HCT116 (cell line): ENCODE measurements at regions not wholly inside any gene's neighbourhood (a gene's known extent, or its start where the extent isn't known, plus 50 kb on each side); places are given as distances from the start of the nearest gene placed in this dataset.

Source experiments
- CTCF ChIP-seq, 3 experiments: fragments of 200-600 bp in 1 of 3; sonication (generic) in 1 of 3; IDR thresholded peaks in 2 of 3; conservative IDR thresholded peaks in 1 of 3; 2 replicates each; pipeline ENCODE4 v1.5.1; 2012 to 2017; ENCODE audit warnings: low read depth in 2 of 3, low read length in 2 of 3, antibody characterized with exemption in 1 of 3, borderline replicate concordance in 1 of 3, control low read depth in 1 of 3, mild to moderate bottlenecking in 1 of 3, mixed read lengths in 1 of 3, mixed run types in 1 of 3, moderate library complexity in 1 of 3; ENCODE audit not compliant: insufficient read depth in 1 of 3
- EGR1 ChIP-seq: IDR thresholded peaks from 2 replicates; pipeline ENCODE4 v1.6.1; 2012; ENCODE audit warnings: low read depth
- ELF1 ChIP-seq: IDR thresholded peaks from 2 replicates; pipeline ENCODE4 v1.6.1; 2012; ENCODE audit warnings: low read depth, borderline replicate concordance
- EZH2 ChIP-seq: fragments of 200-600 bp; sonication (generic); IDR thresholded peaks from 2 replicates; pipeline ENCODE4 v1.6.1; 2017; ENCODE audit warnings: antibody characterized with exemption, mixed run types
- MAX ChIP-seq: IDR thresholded peaks from 2 replicates; pipeline ENCODE4 v1.6.1; 2012
- POLR2A ChIP-seq: IDR thresholded peaks from 2 replicates; pipeline ENCODE4 v1.7.0; 2011; ENCODE audit warnings: borderline replicate concordance; ENCODE audit not compliant: insufficient read depth, insufficient read length; ENCODE audit errors: extremely low read depth
- POLR2AphosphoS5 ChIP-seq: IDR thresholded peaks from 2 replicates; pipeline ENCODE4 v1.6.1; 2011; ENCODE audit warnings: mild to moderate bottlenecking, low read depth, low read length, moderate library complexity
- REST ChIP-seq: IDR thresholded peaks from 2 replicates; pipeline ENCODE4 v1.6.1; 2012; ENCODE audit warnings: low read depth
- SP1 ChIP-seq: IDR thresholded peaks from 2 replicates; pipeline ENCODE4 v1.6.1; 2012; ENCODE audit warnings: low read depth
- YY1 ChIP-seq: IDR thresholded peaks from 2 replicates; pipeline ENCODE4 v1.6.1; 2011; ENCODE audit warnings: low read length, low read depth, moderate library complexity, mild to moderate bottlenecking; ENCODE audit not compliant: insufficient replicate concordance; ENCODE audit errors: extremely low read depth

GRCh38 chr19:30653646-30654386 lies 281.6 kb downstream of the ZNF536 start:
- TF ChIP-seq EGR1: no peak
- TF ChIP-seq EZH2: no peak
- TF ChIP-seq MAX: no peak
- TF ChIP-seq CTCF (IDR thresholded peaks at IDR 0.05 in 2 of 3, conservative IDR thresholded peaks at IDR 0.05 in 1 of 3; ENCODE audit: borderline replicate concordance in 1 of 3, insufficient read depth in 1 of 3, low read depth in 2 of 3, low read length in 2 of 3): no peak
- no peak for TF ChIP-seq REST
- no peak for TF ChIP-seq SP1
- TF ChIP-seq POLR2AphosphoS5: no peak
- no peak for TF ChIP-seq POLR2A
- TF ChIP-seq YY1: no peak
- no peak for TF ChIP-seq ELF1
